ENCODE measurements at regions not wholly inside any gene's neighbourhood (a gene's known extent, or its start where the extent isn't known, plus 50 kb on each side); places are given as distances from the start of the nearest gene placed in this dataset.

DNA sequence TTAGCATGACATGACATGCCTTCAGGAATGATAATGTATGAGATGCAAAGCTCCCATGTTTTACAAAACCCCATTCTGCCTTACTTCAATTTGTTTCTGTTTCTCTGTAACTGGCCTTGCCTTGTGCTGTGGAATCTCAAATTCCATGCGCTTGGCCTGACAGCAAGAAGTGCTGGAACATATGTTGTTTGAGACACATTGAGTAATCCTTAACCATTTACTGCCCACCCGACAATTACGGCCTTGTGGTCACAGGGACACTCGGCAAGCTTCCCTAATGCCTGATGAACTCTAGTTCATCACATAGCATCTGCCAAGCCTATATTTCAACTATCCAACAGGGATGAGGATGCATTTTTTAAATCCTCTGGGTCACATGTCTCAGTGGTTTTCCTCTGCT, 226.4 kb upstream of the CASK start:
- DNase-seq, result no peak

- DNase-seq, result no peak
Observed at GRCh38 chrX:42149281-42149680, 225.9 kb upstream of the CASK start.

DNA sequence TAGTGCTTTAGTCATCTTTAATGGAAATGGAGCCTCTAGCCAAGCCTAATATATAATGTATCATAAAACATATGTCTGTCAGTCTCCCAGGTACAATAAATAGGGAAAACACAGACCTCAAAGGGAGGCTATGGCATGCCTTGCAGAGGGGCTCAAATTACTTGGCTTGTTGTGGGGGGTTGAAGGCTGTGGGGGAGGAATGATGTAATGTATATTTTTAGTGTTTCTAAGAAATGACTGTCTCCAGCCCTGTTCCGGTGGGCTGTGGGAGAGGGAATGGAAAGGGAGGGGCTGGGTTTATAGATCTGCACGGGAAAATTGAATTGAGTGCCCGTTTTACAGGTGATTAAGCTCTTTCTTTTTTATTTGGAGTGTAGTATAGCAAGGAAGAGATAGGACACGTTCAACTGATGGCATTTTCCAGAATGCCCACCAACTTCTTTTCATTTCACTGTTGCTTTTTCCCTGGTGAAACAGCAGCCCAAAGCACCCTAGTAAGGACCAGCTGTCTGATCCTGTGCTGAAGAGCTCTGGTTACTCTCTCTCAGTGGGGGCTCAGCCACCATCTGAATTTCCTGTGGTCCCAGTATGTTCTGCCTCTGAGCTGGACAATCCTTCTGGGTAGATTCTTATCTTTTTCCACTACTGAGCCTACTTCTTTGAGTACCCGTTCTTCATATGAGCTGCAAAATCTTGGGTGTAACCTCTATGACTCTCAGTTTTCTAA, 220.7 kb upstream of the CASK start:
- no peak for DNase-seq

DNA sequence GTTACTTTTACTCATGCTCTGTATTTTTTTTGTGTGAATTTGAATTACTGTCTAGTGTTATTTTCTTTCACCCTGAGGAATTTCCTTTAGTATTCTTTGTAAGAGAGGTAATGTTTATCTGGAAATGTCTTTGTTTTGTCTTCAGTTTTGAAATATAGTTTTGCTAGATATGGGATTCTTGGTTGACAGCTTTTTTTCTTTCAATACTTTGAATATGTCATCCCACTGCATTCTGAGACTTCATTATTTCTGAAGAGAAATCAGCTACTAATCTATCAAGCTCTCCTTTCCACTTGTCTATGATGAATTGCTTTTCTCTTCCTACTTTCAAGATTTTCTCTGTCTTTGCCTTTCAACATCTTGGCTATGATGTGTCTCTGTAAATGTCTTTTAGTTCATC, 217.0 kb upstream of the CASK start:
- no peak for DNase-seq

DNA sequence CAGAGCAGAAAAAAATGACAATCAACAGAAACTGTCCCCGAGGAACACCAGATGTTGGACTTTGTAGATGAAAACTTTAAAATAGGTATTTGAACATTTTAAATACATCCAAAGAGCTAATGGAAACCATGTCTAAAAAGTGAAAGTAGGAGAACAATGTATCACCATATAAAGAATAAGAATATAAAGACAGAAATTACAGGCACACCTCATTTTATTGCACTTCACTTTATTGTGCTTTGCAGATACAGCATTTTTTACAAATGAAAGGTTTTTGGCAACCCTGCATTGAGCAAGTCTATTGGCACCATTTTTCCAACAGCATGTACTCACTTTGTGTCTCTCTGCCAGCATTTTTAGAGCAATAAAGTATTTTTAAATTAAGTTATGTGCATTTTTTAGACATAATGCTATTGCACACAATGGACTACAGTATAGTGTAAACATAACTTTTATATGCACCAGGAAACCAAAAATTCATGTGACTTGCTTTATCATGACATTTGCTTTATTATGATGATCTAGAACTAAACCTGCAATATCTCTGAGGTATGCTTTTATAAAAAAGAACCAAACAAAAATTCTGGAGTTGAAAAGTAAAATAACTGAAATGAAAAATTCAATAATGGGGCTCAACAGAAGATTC, 212.4 kb upstream of the CASK start:
- DNase-seq, result no peak

- no peak for DNase-seq
Observed at GRCh38 chrX:42131856-42132255, 208.5 kb upstream of the CASK start.

DNA sequence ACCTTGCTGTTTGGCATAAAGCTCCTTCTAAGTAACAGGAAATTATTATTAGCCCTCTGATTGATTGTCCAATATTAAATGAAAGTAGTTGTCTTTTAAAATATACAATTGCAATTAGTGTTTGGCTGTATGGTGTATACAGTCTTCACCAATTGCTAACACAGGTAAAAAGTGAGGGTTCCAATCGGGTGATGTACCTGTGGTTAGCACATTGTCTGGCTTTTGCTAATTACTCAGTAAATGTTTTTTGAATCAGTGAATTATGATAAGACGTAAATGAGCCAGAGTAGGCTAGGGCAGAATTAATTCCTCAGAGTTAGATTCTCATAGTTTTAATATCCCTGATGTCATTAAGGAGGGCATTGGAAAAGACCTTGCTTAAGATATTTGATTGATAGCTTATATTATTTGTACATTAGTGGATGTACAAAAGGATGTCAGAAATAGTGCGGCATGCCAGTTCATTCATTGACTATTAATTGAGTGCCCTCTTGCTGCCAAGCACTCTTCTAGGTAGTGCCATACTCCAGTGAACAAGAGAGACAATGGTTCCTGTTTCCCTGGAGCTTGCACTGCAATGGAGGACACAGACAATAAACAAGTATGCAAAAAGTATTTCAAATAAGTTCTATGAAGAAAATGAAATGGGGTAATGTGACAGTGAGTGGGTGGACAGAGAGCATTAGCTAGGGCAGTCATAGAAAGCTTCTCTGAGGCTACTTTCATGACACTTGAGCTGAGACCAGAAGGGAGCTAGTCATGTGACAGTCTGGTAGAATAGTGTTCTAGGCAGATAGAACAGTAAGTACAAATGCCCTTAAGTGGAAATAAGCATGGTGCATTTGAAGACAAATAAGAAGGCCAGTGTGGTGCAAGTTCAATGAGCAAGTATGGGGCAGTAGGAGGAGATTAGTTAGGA, 205.9 kb upstream of the CASK start:
- no peak for DNase-seq

GRCh38 chrX:42128587-42128986, 205.2 kb upstream of the CASK start:
- no peak for DNase-seq

DNA sequence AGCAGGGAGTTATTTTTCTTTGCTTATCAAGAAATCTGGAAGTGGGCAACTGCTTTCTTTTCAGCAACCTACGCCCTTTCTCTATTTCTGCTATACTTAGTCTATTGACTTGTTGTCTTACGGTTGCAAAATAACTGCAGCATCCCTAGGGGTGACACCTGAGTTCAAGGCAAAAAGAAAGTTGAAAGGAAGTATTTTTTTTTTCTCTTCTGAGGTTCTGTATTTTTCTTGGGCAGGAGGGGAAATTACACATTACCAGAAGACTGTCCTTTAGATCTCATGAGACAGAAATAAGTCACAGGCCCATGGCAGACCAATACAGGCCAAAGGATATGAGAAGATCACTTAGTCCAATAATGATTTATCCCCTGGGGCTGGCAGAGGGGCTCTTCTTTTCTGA, 204.7 kb upstream of the CASK start:
- DNase-seq, result no peak

- DNase-seq, result no peak
Observed at GRCh38 chrX:42127563-42127962, 204.2 kb upstream of the CASK start.

DNA sequence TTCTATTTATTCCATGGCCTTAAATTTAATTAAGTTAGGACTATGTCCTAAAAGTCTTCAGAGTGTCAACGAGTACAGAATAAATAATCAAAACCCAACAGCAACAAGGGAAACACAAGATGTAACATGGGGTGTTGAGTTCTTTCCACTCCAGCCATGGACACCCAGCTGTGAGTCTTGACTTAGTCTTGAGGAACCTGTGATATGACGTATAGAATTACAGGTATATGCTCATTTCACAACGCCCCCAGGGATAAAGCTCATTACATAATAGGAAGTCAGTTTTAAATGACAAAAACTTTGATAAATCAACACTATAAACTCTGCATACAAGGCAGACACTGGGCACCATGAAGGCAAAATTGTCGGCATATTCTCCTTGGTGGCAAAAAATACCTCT, 200.0 kb upstream of the CASK start:
- DNase-seq, result no peak

DNA sequence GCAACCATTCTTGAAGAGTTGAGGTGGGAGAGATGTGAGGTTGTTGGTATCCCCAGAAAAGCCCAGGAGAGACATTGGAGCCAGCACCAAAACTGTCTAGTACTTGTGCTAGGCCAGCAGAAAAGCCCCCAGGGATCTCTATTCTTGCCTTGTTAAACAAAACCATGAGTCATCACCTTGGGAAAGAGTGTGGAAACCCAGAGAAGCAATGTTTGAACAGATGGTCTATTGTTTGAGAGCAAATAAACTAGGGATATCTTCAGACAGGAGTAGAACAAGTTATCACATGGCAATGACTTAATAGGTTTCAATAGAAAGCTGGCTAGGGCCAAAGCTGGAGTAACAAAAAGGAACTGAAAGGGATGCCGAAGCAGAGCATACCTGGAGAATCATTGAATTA, 195.7 kb upstream of the CASK start:
- DNase-seq, result peak in 1 of 2 donors; percentile 0

DNA sequence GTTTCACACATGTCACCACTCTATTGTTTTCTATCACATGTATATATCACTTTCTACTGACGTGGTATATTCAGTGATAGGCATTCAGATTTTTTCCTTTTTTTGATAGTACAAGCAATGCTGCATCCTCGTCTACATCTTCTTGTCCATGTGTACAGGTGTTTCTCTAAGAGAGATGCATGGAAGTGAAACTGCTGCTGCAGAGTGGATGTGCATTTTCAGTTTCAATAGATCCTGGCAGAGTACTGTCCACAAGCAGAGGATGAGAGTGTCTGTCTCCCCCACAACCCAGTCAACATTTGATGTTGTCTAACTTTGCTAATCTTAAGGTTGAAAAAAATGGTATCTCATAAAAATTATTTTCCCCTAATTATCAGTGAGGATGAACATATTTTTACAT, 194.0 kb upstream of the CASK start:
- DNase-seq, result no peak

DNA sequence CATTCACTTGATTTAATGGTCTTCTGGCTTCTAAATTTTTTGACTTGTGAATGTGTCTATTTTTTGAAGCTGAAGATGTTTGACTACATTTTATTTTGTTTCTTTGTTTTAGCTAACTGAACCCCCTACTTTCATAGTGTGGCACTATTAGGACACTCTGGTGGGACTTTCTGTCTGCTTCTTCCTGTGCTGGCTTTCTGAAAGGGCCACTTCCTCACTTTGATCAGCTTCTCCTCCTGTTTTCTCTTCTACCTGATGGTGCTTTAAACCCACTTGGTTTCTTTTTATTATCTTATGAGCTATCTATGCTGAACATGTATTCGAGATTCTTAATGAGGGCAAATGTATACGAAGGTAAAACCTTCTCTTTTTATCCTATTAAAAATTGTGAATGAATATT, 186.1 kb upstream of the CASK start:
- DNase-seq, result no peak

GRCh38 chrX:42107495-42108488, 184.4 kb upstream of the CASK start:
- no peak for DNase-seq

GRCh38 chrX:42106556-42106955, 183.2 kb upstream of the CASK start:
- no peak for DNase-seq

GRCh38 chrX:42102586-42103282, 179.4 kb upstream of the CASK start:
- peak in 1 of 2 donors; percentile 1 for DNase-seq

- no peak for DNase-seq
Observed at GRCh38 chrX:42098900-42099299, 175.5 kb upstream of the CASK start.

DNA sequence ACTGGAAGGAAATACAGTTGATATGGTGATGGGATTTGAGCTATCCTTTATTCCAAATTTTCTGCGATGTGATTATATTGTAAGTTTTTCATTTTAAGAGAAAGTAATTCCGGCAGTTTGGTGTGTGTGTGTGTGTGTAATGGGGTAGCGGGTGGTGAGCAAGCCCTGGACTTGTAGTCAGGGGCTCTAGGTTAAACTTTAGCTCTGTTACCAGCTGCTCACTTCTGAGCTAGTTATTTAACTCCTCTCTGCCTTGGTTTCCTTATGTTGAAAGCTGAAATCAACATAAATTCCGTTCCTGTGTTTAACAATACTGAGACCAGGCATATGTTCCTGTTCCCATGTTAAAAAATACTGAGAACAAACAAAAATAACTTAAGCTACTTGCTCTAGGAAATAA, 174.1 kb upstream of the CASK start:
- no peak for DNase-seq

DNA sequence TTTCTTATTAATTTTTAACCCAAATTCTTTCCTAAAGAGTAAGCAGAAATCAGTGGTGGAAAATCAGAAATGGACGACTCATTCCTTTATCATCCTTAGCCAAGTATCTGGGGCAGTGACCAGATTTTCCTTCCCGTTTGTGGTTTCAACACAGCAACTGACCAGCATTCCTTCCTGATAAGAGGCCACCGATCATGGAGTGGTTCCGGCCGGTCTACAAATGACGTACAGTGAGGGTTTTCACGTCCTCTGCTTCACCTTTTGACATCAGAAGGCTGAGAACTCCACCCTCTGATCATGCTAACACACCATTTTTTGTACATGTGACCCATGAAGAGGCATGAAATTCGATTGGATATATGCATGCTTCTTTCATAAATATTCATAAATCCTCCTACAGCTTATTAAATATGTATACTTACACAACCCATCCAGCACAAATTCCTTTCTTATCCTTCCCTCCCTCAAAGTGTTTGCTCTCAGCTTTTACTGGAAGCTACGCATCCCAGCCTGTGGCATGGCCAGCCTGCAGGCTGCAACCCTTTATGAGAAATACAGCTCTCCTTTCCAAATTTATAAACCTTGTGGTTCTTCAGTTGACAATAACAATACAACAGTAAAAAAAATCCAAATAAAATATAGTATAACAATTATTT, 173.0 kb upstream of the CASK start:
- no peak for DNase-seq

GRCh38 chrX:42094218-42094617, 170.9 kb upstream of the CASK start:
- no peak for DNase-seq

All from inflammatory macrophage treated with lipopolysaccharide for 1 hour (primary cell).